ENCODE measurements at regions not wholly inside any gene's neighbourhood (a gene's known extent, or its start where the extent isn't known, plus 50 kb on each side); places are given as distances from the start of the nearest gene placed in this dataset.

GRCh38 chr12:38985961-38986360 is 80.6 kb upstream of the CPNE8 start:
- FAIRE-seq = no peak
- Histone ChIP-seq H3K27me3 (no peaks in the 10 kb centered on the region), H3K4me1 (no peaks in the 10 kb centered on the region), H3K4me3 (no peak overlapping the region), H3K36me3 (no peaks in the 10 kb centered on the region), H3K9me3 (no peaks in the 10 kb centered on the region), H3K27ac (no peak overlapping the region)
- DNase-seq = no peak
- intact Hi-C loops (cut with DNase I) = no loop called here
- ATAC-seq = no peak
- TF ChIP-seq, protein P1, sequence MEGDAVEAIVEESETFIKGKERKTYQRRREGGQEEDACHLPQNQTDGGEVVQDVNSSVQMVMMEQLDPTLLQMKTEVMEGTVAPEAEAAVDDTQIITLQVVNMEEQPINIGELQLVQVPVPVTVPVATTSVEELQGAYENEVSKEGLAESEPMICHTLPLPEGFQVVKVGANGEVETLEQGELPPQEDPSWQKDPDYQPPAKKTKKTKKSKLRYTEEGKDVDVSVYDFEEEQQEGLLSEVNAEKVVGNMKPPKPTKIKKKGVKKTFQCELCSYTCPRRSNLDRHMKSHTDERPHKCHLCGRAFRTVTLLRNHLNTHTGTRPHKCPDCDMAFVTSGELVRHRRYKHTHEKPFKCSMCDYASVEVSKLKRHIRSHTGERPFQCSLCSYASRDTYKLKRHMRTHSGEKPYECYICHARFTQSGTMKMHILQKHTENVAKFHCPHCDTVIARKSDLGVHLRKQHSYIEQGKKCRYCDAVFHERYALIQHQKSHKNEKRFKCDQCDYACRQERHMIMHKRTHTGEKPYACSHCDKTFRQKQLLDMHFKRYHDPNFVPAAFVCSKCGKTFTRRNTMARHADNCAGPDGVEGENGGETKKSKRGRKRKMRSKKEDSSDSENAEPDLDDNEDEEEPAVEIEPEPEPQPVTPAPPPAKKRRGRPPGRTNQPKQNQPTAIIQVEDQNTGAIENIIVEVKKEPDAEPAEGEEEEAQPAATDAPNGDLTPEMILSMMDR (IDR thresholded peaks at IDR 0.05) = no peak
- WGBS, 2 donors = 59 to 61% methylated on average over 1 of the region's 1 CpG

GRCh38 chr12:38984388-38984787 is 79.0 kb upstream of the CPNE8 start:
- WGBS, 2 donors = 91% methylated on average over 1 of the region's 1 CpG
- Histone ChIP-seq H3K36me3 (no peaks in the 10 kb centered on the region), H3K27me3 (no peaks in the 10 kb centered on the region), H3K4me3 (no peak overlapping the region), H3K4me1 (no peaks in the 10 kb centered on the region), H3K9me3 (no peaks in the 10 kb centered on the region), H3K27ac (no peak overlapping the region)
- DNase-seq (no peak), FAIRE-seq (no peak), ATAC-seq (no peak)
- intact Hi-C loops (cut with DNase I) = no loop called here
- TF ChIP-seq, protein P1 (IDR thresholded peaks at IDR 0.05) = no peak

DNA sequence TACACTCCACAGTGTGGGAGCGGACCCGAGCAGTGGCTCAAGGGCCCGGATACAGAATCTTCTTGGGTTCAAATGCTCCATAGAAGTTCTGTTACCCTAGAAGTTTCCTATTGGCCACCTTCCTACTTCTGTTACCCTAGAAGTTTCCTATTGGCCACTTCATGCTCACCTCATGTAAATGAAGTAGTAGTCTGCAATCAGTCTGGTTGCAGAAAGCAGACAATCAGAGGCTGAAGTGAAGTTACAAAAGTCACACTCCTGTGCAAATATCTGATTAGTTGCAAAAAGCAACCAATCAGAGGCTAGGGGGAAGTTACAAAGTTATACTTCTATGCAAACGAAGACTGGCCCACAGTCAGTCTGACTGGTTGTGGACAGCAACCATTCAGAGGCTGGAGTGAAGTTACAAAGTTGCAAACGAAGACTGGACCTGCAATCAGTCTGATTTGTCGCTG is 77.8 kb upstream of the CPNE8 start:
- TF ChIP-seq, protein P1 (IDR thresholded peaks at IDR 0.05) = no peak
- WGBS, 2 donors = 61 to 74% methylated on average over 6 of the region's 6 CpGs
- Histone ChIP-seq H3K27me3 (no peaks in the 10 kb centered on the region), H3K36me3 (no peaks in the 10 kb centered on the region), H3K27ac (no peak overlapping the region), H3K9me3 (no peaks in the 10 kb centered on the region), H3K4me1 (no peaks in the 10 kb centered on the region), H3K4me3 (no peak overlapping the region)
- ATAC-seq (no peak), DNase-seq (no peak), FAIRE-seq (no peak)
- intact Hi-C loops (cut with DNase I) = no loop called here

DNA sequence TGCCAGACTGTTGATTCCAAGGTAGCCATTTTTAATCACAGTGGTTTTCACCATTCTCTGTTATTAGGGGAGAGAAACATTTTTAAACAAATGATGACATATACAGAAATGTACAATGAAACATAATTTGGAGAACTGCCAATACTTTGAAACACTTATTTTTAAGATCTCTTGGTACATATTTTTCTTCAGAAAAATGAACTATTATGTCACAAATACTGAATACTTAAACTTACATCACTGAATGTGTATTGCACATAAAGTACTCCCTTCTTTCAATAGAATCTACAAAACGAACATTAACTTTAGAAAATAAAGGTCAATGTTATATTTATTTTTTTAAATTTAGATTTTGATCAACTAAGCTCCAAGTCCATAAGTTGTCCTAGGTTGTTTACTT is 71.7 kb upstream of the CPNE8 start:
- intact Hi-C loops (cut with DNase I) = no loop called here
- TF ChIP-seq, protein P1 (IDR thresholded peaks at IDR 0.05) = no peak
- no peak for ATAC-seq
- no peak for DNase-seq
- Histone ChIP-seq H3K27ac (no peak overlapping the region), H3K27me3 (no peaks in the 10 kb centered on the region), H3K4me3 (no peak overlapping the region), H3K9me3 (no peaks in the 10 kb centered on the region), H3K4me1 (no peaks in the 10 kb centered on the region), H3K36me3 (no peaks in the 10 kb centered on the region)
- WGBS, 2 donors = 18 to 24% methylated on average over 1 of the region's 1 CpG
- no peak for FAIRE-seq

- H3K9me3 ChIP-seq = no peaks in the 10 kb centered on the region
Observed at GRCh38 chr12:38969706-38970105, 64.3 kb upstream of the CPNE8 start.

More at GRCh38 chr12:38969706-38970105, 64.3 kb upstream of the CPNE8 start:
- no peak for ATAC-seq
- no peaks in the 10 kb centered on the region for H3K27me3 ChIP-seq
- TF ChIP-seq, protein P1 (IDR thresholded peaks at IDR 0.05) = no peak
- intact Hi-C loops (cut with DNase I) = no loop called here
- H3K4me1 ChIP-seq = no peaks in the 10 kb centered on the region
- no peak for FAIRE-seq
- no peak overlapping the region for H3K4me3 ChIP-seq
- WGBS, 2 donors = 33 to 35% methylated on average over 2 of the region's 2 CpGs
- H3K36me3 ChIP-seq = no peaks in the 10 kb centered on the region
- H3K27ac ChIP-seq = no peak overlapping the region
- DNase-seq = no peak
